Breast epithelium (tissue), 4 donors: ENCODE measurements at regions not wholly inside any gene's neighbourhood (a gene's known extent, or its start where the extent isn't known, plus 50 kb on each side); places are given as distances from the start of the nearest gene placed in this dataset.

ENCODE experiments used
- DNase-seq, 2 donors: peaks; one replicate each; pipeline ENCODE4 v3.0.0-alpha.2; 2019; ENCODE audit warnings: low spot score in 2 of 2
- H3K27ac ChIP-seq, 2 donors: fragments of 200-600 bp; sonication (generic) in 1 of 2; one replicate each; pipeline ENCODE4 v1.5.1; 2016 to 2019; ENCODE audit warnings: mild to moderate bottlenecking in 1 of 2
- H3K27me3 ChIP-seq, 2 donors: fragments of 200-600 bp; sonication (generic) in 1 of 2; one replicate each; pipeline versions ENCODE4 v1.5.1 to v1.6.0; 2017 to 2019; ENCODE audit warnings: control low read depth in 1 of 2, mild to moderate bottlenecking in 1 of 2
- H3K36me3 ChIP-seq: fragments of 200-600 bp; one replicate; pipeline ENCODE4 v1.5.1; 2019
- H3K4me1 ChIP-seq, 2 donors: fragments of 200-600 bp; sonication (generic); one replicate each; pipeline ENCODE4 v1.5.1; 2016 to 2019; ENCODE audit warnings: control low read depth in 1 of 2
- H3K4me3 ChIP-seq, 3 donors: fragments of 200-600 bp; sonication (generic); 1 replicate in 2 of 3; 2 replicates in 1 of 3; pipeline ENCODE4 v1.5.1; 2016 to 2019; ENCODE audit warnings: mild to moderate bottlenecking in 3 of 3, moderate library complexity in 2 of 3
- H3K9me3 ChIP-seq, 2 donors: fragments of 200-600 bp; sonication (generic) in 1 of 2; one replicate each; pipeline ENCODE4 v1.5.1; 2016 to 2019; ENCODE audit warnings: control low read depth in 1 of 2
- POLR2A ChIP-seq: fragments of 450-650 bp; IDR thresholded peaks from one replicate; pipeline ENCODE4 v1.6.1; 2016; ENCODE audit warnings: antibody characterized with exemption, mild to moderate bottlenecking, moderate library complexity
- POLR2AphosphoS5 ChIP-seq, 3 donors: sonication (generic); formaldehyde crosslinking; IDR thresholded peaks; one replicate each; pipeline ENCODE4 v1.6.1; 2017; ENCODE audit warnings: antibody characterized with exemption in 3 of 3
- intact Hi-C: fragments of 100-400 bp; cut with DNase I; formaldehyde crosslinking; loops from one replicate; pipeline ENCODE4 v1.15.1; 2023; ENCODE audit warnings: low total_unique reads
- TF ChIP-seq, protein P1 (sequence below), 3 donors: fragments of 450-650 bp; IDR thresholded peaks; one replicate each; pipeline ENCODE4 v1.5.1; 2016 to 2017; ENCODE audit warnings: antibody characterized with exemption in 3 of 3, mild to moderate bottlenecking in 3 of 3, moderate library complexity in 3 of 3

DNA sequence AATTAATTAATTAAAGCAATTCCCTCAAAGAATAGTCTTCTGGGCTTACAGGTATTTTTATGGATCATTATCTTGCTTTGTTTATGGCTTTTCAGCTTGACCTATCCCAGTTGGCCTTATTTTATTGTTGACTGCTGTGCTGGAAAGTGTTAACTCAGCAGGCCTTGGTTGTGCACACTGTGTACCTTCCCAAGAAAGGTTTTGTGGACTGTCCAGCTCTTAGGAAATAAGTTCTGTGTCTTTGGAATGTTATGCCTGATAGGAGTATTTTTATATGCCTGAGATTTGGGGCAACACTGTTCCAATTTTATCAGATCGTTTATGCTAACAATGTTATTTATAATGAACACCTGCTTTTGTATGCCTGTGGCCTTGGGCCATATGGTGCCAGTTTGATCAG lies 671.9 kb upstream of the ZNF804A start:
- no peaks in the 10 kb centered on the region for H3K4me1 ChIP-seq
- DNase-seq: no peak
- H3K27ac ChIP-seq: no peak overlapping the region
- intact Hi-C loops: no loop called here
- no peaks in the 10 kb centered on the region for H3K9me3 ChIP-seq
- no peaks in the 10 kb centered on the region for H3K36me3 ChIP-seq
- TF ChIP-seq POLR2AphosphoS5 (IDR thresholded peaks at IDR 0.05): no peak
- TF ChIP-seq POLR2A: no peak
- TF ChIP-seq, protein P1, sequence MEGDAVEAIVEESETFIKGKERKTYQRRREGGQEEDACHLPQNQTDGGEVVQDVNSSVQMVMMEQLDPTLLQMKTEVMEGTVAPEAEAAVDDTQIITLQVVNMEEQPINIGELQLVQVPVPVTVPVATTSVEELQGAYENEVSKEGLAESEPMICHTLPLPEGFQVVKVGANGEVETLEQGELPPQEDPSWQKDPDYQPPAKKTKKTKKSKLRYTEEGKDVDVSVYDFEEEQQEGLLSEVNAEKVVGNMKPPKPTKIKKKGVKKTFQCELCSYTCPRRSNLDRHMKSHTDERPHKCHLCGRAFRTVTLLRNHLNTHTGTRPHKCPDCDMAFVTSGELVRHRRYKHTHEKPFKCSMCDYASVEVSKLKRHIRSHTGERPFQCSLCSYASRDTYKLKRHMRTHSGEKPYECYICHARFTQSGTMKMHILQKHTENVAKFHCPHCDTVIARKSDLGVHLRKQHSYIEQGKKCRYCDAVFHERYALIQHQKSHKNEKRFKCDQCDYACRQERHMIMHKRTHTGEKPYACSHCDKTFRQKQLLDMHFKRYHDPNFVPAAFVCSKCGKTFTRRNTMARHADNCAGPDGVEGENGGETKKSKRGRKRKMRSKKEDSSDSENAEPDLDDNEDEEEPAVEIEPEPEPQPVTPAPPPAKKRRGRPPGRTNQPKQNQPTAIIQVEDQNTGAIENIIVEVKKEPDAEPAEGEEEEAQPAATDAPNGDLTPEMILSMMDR (IDR thresholded peaks at IDR 0.05): no peak
- no peaks in the 10 kb centered on the region for H3K27me3 ChIP-seq
- no peak overlapping the region for H3K4me3 ChIP-seq

DNA sequence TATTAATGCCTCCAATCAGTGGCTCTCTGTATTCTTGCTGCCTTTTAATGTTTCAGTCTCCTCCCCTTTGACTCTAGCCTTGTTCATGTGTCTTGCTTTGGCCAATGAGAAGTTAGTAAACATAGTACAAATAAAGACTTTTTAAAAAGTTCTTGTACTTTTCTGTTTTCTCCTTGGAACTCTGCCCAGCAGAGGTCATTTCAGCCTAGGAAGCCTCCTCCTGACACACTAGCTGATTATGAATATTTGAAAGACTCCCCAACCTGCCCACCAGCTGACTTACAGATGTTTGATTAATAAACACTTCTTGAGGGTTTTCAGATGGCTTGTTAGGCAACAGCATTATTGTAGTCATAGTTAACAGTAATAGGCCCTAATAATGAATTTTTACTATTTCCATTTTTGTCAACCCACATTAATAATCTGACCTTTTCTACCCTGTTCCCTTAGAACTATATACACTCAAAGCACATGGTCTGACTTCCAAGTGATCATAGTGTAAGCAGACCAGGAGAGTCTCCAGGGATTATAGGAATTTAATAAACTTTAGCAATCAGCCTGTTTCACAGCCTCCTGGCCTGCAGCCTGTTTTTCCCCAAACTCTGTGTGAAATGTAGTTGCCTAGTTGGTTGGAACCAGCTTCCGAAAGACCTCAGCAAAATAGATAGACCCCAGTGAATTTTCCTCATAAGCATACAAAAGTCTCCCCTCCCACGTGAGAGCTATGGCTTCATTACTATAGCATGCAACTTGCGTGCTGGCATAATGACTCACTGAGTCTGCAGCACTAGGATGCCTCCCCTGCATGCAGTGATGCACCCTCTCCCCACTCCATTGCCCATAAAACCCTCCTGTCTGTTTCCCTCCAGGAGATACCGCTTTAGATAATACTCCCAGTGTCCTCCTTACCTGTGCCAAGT lies 670.7 kb upstream of the ZNF804A start:
- intact Hi-C loops: loop anchor here (2.0 kb wide), 1 partner anchor 55 kb away; no protein-coding TSS in a partner anchor

DNA sequence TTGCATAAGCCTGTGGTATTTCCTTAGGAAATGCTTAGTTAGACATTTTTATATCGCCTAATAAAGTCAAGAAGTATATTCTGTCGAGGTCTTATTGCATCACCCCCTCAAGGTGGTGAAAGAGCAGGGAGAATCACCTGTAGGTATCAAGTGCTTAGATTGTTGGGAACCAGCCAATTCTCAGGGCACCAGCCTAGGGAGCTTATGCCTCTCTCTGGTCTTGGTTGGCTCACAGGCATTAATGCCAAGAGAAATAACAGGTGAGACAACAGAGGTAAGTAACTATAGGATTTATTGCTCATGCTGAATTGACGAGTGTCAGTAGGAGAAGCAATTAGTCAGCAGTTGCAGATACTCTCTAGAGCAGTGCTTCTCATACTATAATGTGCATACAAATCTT lies 663.3 kb upstream of the ZNF804A start:
- H3K36me3 ChIP-seq: no peaks in the 10 kb centered on the region
- H3K27me3 ChIP-seq: no peaks in the 10 kb centered on the region
- H3K4me1 ChIP-seq: no peaks in the 10 kb centered on the region
- intact Hi-C loops: no loop called here
- H3K27ac ChIP-seq: no peak overlapping the region
- DNase-seq: no peak
- no peak overlapping the region for H3K4me3 ChIP-seq
- TF ChIP-seq POLR2A: no peak
- TF ChIP-seq POLR2AphosphoS5 (IDR thresholded peaks at IDR 0.05): no peak
- TF ChIP-seq, protein P1 (IDR thresholded peaks at IDR 0.05): no peak
- peaks cover 0 to 8% of the 10 kb centered on the region in 2 donors for H3K9me3 ChIP-seq

More for the DNA sequence above, 670.7 kb upstream of the ZNF804A start:
- no peak for TF ChIP-seq POLR2A
- TF ChIP-seq, protein P1 (IDR thresholded peaks at IDR 0.05): no peak
- TF ChIP-seq POLR2AphosphoS5 (IDR thresholded peaks at IDR 0.05): no peak
- no peaks in the 10 kb centered on the region for H3K4me1 ChIP-seq
- DNase-seq: no peak
- peak overlapping the region in 1 of 2 donors; percentile 19 for H3K27ac ChIP-seq
- no peak overlapping the region for H3K4me3 ChIP-seq
- H3K9me3 ChIP-seq: no peaks in the 10 kb centered on the region
- H3K36me3 ChIP-seq: no peaks in the 10 kb centered on the region
- no peaks in the 10 kb centered on the region for H3K27me3 ChIP-seq

DNA sequence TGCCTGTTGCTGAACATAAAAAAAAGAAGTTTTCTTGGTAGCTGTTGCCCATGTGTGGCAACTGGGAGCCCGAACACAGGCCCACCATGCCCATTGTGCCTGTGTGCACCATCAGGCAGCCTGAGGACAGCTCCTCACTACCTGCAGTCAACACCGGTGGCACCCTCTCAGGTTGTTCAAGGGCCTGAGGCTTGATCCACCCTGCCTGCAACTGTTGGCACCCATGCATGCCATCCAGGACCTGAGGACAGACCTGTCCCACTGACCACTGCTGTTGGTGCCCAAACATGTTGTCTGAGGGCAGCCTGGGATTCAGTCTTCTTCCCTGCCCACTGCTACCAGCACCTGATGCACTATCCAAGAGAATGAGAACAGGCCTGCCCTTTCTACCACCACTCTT lies 661.1 kb upstream of the ZNF804A start:
- no peak overlapping the region for H3K4me3 ChIP-seq
- intact Hi-C loops: no loop called here
- no peak for TF ChIP-seq POLR2AphosphoS5 (IDR thresholded peaks at IDR 0.05)
- TF ChIP-seq POLR2A: no peak
- TF ChIP-seq, protein P1 (IDR thresholded peaks at IDR 0.05): no peak
- H3K27me3 ChIP-seq: no peaks in the 10 kb centered on the region
- H3K36me3 ChIP-seq: no peaks in the 10 kb centered on the region
- no peak overlapping the region for H3K27ac ChIP-seq
- no peaks in the 10 kb centered on the region for H3K4me1 ChIP-seq
- DNase-seq: no peak
- peaks cover 0 to 10% of the 10 kb centered on the region in 2 donors for H3K9me3 ChIP-seq

DNA sequence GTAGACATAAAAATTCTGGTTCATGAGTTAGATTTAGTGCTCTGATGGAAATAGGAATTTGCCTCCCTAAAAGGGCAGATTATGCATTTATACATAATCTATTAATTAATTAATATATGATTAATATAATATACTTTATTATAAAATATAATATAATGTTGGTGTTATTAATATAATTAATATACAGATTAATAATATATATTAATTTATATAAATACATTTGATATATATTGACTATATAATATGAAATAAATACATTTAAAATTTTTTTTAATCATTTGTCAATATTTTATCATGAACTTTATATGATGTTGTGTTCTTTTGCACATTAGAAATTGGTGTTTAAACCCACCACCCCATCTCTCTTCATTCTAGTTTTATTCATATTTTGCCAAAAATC lies 652.1 kb upstream of the ZNF804A start:
- TF ChIP-seq, protein P1 (IDR thresholded peaks at IDR 0.05): no peak
- TF ChIP-seq POLR2A (no peak), POLR2AphosphoS5 (IDR thresholded peaks at IDR 0.05) (no peak)
- intact Hi-C loops: no loop called here
- no peak for DNase-seq

More for the DNA sequence above, 652.1 kb upstream of the ZNF804A start:
- Histone ChIP-seq H3K4me3 (no peak overlapping the region), H3K27me3 (no peaks in the 10 kb centered on the region), H3K27ac (no peak overlapping the region), H3K4me1 (no peaks in the 10 kb centered on the region), H3K36me3 (no peaks in the 10 kb centered on the region), H3K9me3 (no peaks in the 10 kb centered on the region)
